ENCODE measurements at regions not wholly inside any gene's neighbourhood (a gene's known extent, or its start where the extent isn't known, plus 50 kb on each side); places are given as distances from the start of the nearest gene placed in this dataset.

DNA sequence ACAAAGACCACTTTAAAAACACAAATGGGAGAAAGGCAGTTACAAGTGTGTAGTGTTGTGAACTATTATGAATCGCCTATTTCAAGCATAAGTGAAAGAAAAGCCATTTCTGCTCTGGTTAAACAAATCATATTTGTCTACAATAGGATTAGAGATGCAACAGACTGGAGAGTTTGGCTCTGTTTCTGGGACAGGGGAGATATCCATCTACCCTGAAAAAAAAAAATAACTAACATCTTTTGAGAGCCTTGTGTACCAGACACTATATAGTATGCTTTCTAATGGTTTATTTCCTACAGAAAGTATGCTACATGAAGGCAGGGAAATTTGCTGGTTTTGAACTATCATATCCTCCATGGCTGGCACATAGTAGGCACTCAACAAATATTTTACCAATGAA lies 106.7 kb upstream of the FHIT start:
- H3K36me3 ChIP-seq (ENCODE audit: control insufficient read depth in 4 of 4, insufficient read depth in 4 of 4, low read length in 4 of 4) = no peaks in the 10 kb centered on the region
- no peaks in the 10 kb centered on the region for H3K9me3 ChIP-seq (ENCODE audit: control insufficient read depth in 4 of 4, insufficient read depth in 3 of 4, low read length in 3 of 4)
- WGBS, 2 donors = 85 to 90% methylated on average over 1 of the region's 1 CpG
- H3K27ac ChIP-seq (ENCODE audit: low read depth in 1 of 2, low read length in 1 of 2) = no peak overlapping the region
- H3K4me3 ChIP-seq = no peak overlapping the region
- H3K4me1 ChIP-seq (ENCODE audit: control insufficient read depth in 5 of 5, insufficient read depth in 5 of 5, low read length in 5 of 5) = peaks cover 0 to 20% (median 9%) of the 10 kb centered on the region in 5 donors
- no peak overlapping the region for H3K9ac ChIP-seq (ENCODE audit: insufficient read depth in 1 of 2, low read length in 2 of 2)
- ATAC-seq (ENCODE audit: insufficient read depth, low FRiP score) (no peak), DNase-seq (no peak)
- TF ChIP-seq, protein P1, sequence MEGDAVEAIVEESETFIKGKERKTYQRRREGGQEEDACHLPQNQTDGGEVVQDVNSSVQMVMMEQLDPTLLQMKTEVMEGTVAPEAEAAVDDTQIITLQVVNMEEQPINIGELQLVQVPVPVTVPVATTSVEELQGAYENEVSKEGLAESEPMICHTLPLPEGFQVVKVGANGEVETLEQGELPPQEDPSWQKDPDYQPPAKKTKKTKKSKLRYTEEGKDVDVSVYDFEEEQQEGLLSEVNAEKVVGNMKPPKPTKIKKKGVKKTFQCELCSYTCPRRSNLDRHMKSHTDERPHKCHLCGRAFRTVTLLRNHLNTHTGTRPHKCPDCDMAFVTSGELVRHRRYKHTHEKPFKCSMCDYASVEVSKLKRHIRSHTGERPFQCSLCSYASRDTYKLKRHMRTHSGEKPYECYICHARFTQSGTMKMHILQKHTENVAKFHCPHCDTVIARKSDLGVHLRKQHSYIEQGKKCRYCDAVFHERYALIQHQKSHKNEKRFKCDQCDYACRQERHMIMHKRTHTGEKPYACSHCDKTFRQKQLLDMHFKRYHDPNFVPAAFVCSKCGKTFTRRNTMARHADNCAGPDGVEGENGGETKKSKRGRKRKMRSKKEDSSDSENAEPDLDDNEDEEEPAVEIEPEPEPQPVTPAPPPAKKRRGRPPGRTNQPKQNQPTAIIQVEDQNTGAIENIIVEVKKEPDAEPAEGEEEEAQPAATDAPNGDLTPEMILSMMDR (IDR thresholded peaks at IDR 0.05; ENCODE audit: control extremely low read depth, extremely low read depth) = no peak
- H3K27me3 ChIP-seq (ENCODE audit: control insufficient read depth in 3 of 3, insufficient read depth in 3 of 3, low read length in 2 of 3) = no peaks in the 10 kb centered on the region

- peak; percentile 93 to 98 (median 96) for DNase-seq
- WGBS, 2 donors = 15 to 24% methylated on average over 2 of the region's 2 CpGs
These were observed 107.1 kb upstream of the FHIT start for GRCh38 chr3:61358364-61358763.

GRCh38 chr3:61360297-61360965 lies 109.2 kb upstream of the FHIT start:
- Histone ChIP-seq H3K9me3 (ENCODE audit: control insufficient read depth in 4 of 4, insufficient read depth in 3 of 4, low read length in 3 of 4) (peaks cover 0 to 4% (median 0%) of the 10 kb centered on the region in 4 donors), H3K27me3 (ENCODE audit: control insufficient read depth in 3 of 3, insufficient read depth in 3 of 3, low read length in 2 of 3) (no peaks in the 10 kb centered on the region), H3K36me3 (ENCODE audit: control insufficient read depth in 4 of 4, insufficient read depth in 4 of 4, low read length in 4 of 4) (no peaks in the 10 kb centered on the region), H3K9ac (ENCODE audit: insufficient read depth in 1 of 2, low read length in 2 of 2) (no peak overlapping the region), H3K27ac (ENCODE audit: low read depth in 1 of 2, low read length in 1 of 2) (no peak overlapping the region), H3K4me1 (ENCODE audit: control insufficient read depth in 5 of 5, insufficient read depth in 5 of 5, low read length in 5 of 5) (peaks cover 0 to 20% (median 9%) of the 10 kb centered on the region in 5 donors), H3K4me3 (no peak overlapping the region)
- 81 to 88% methylated on average over 3 of the region's 3 CpGs for WGBS, 2 donors
- DNase-seq (no peak), ATAC-seq (ENCODE audit: insufficient read depth, low FRiP score) (no peak)
- TF ChIP-seq, protein P1 (IDR thresholded peaks at IDR 0.05; ENCODE audit: control extremely low read depth, extremely low read depth) = no peak

More at GRCh38 chr3:61358364-61358763, 107.1 kb upstream of the FHIT start:
- Histone ChIP-seq H3K27me3 (ENCODE audit: control insufficient read depth in 3 of 3, insufficient read depth in 3 of 3, low read length in 2 of 3) (no peaks in the 10 kb centered on the region), H3K36me3 (ENCODE audit: control insufficient read depth in 4 of 4, insufficient read depth in 4 of 4, low read length in 4 of 4) (no peaks in the 10 kb centered on the region), H3K4me3 (no peak overlapping the region), H3K9ac (ENCODE audit: insufficient read depth in 1 of 2, low read length in 2 of 2) (no peak overlapping the region), H3K9me3 (ENCODE audit: control insufficient read depth in 4 of 4, insufficient read depth in 3 of 4, low read length in 3 of 4) (no peaks in the 10 kb centered on the region), H3K27ac (ENCODE audit: low read depth in 1 of 2, low read length in 1 of 2) (no peak overlapping the region), H3K4me1 (ENCODE audit: control insufficient read depth in 5 of 5, insufficient read depth in 5 of 5, low read length in 5 of 5) (peaks cover 0 to 20% (median 9%) of the 10 kb centered on the region in 5 donors)
- peak; percentile 86 for ATAC-seq (ENCODE audit: insufficient read depth, low FRiP score)
- TF ChIP-seq, protein P1 (IDR thresholded peaks at IDR 0.05; ENCODE audit: control extremely low read depth, extremely low read depth) = no peak

DNA sequence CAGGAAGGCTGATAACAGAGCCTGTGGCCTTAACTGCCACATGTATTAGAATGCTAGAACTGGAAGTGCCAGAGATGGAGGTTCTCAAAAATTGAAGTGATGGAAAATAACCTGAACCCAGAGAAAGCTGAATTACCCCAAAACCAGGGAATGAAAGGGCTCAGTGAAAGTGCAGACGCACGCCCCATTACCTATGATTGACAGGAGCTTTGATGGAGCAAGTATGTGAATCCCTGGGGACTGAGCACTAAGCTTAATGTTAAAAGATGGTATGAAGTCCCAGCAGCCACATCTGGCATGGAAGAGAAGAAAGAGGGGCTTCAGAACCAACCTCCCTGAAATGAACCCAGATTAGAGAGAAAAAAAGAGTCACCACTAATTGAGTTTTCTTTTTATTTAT lies 118.4 kb upstream of the FHIT start:
- no peak overlapping the region for H3K4me3 ChIP-seq
- no peak overlapping the region for H3K9ac ChIP-seq (ENCODE audit: insufficient read depth in 1 of 2, low read length in 2 of 2)
- no peaks in the 10 kb centered on the region for H3K27me3 ChIP-seq (ENCODE audit: control insufficient read depth in 3 of 3, insufficient read depth in 3 of 3, low read length in 2 of 3)
- no peak for ATAC-seq (ENCODE audit: insufficient read depth, low FRiP score)
- no peaks in the 10 kb centered on the region for H3K9me3 ChIP-seq (ENCODE audit: control insufficient read depth in 4 of 4, insufficient read depth in 3 of 4, low read length in 3 of 4)
- 89 to 94% methylated on average over 2 of the region's 2 CpGs for WGBS, 2 donors
- TF ChIP-seq, protein P1 (IDR thresholded peaks at IDR 0.05; ENCODE audit: control extremely low read depth, extremely low read depth) = no peak
- no peaks in the 10 kb centered on the region for H3K4me1 ChIP-seq (ENCODE audit: control insufficient read depth in 5 of 5, insufficient read depth in 5 of 5, low read length in 5 of 5)
- no peak overlapping the region for H3K27ac ChIP-seq (ENCODE audit: low read depth in 1 of 2, low read length in 1 of 2)
- no peak for DNase-seq
- no peaks in the 10 kb centered on the region for H3K36me3 ChIP-seq (ENCODE audit: control insufficient read depth in 4 of 4, insufficient read depth in 4 of 4, low read length in 4 of 4)

Data from lung (tissue), 11 donors.